Neural cell (in vitro differentiated cells): ENCODE measurements at regions not wholly inside any gene's neighbourhood (a gene's known extent, or its start where the extent isn't known, plus 50 kb on each side); places are given as distances from the start of the nearest gene placed in this dataset.

ENCODE experiments used
- H2AFZ ChIP-seq: fragments of 200-600, 300-800 bp; sonication (generic), shearing (Covaris generic); 2 replicates; pipeline ENCODE4 v1.6.0; 2014; ENCODE audit warnings: low read depth, mild to moderate bottlenecking, antibody characterized with exemption, low read length, moderate library complexity
- H3F3A ChIP-seq: fragments of 200-600 bp; shearing (Covaris generic); 2 replicates; pipeline ENCODE4 v1.6.1; 2016; ENCODE audit warnings: mild to moderate bottlenecking, moderate library complexity, mixed read lengths, antibody characterized with exemption, low read length; ENCODE audit not compliant: insufficient read depth, poor library complexity, severe bottlenecking
- H3K27ac ChIP-seq: fragments of 200-600, 300-800 bp; sonication (generic), shearing (Covaris generic); 2 replicates; pipeline ENCODE4 v1.5.1; 2014; ENCODE audit warnings: mild to moderate bottlenecking, low read length, moderate library complexity
- H3K27me3 ChIP-seq: fragments of 300-800, 200-600 bp; sonication (generic), shearing (Covaris generic); 2 replicates; pipeline ENCODE4 v1.6.0; 2014; ENCODE audit warnings: mild to moderate bottlenecking, low read depth, low read length, moderate library complexity; ENCODE audit not compliant: insufficient read depth
- H3K36me3 ChIP-seq: fragments of 300-800, 200-600 bp; sonication (generic), shearing (Covaris generic); 2 replicates; pipeline ENCODE4 v1.5.1; 2014; ENCODE audit warnings: mild to moderate bottlenecking, antibody characterized with exemption, low read length, moderate library complexity; ENCODE audit not compliant: insufficient read depth
- H3K4me2 ChIP-seq: fragments of 300-800, 200-600 bp; sonication (generic), shearing (Covaris generic); 2 replicates; pipeline ENCODE4 v1.6.0; 2014; ENCODE audit warnings: mild to moderate bottlenecking, low read length
- H3K4me3 ChIP-seq: fragments of 300-800, 200-600 bp; sonication (generic), shearing (Covaris generic); 2 replicates; pipeline ENCODE4 v1.5.1; 2014; ENCODE audit warnings: mild to moderate bottlenecking, low read length, moderate library complexity
- H3K79me2 ChIP-seq: fragments of 200-600 bp; shearing (Covaris generic); replicated peaks from 2 replicates; pipeline ENCODE4 v1.6.0; 2014; ENCODE audit warnings: mild to moderate bottlenecking, low read length, moderate library complexity; ENCODE audit not compliant: insufficient read depth
- H3K9ac ChIP-seq: fragments of 300-800, 200-600 bp; sonication (generic), shearing (Covaris generic); 2 replicates; pipeline ENCODE4 v1.6.1; 2016; ENCODE audit warnings: mild to moderate bottlenecking, low read length, mixed read lengths
- H3K9me2 ChIP-seq: fragments of 200-600 bp; shearing (Covaris generic); 2 replicates; pipeline ENCODE4 v1.6.1; 2016; ENCODE audit warnings: mild to moderate bottlenecking, low read length, mixed read lengths; ENCODE audit not compliant: insufficient read depth
- H3K9me3 ChIP-seq: fragments of 200-600, 300-800 bp; sonication (generic), shearing (Covaris generic); 2 replicates; pipeline ENCODE4 v1.6.1; 2016; ENCODE audit warnings: mild to moderate bottlenecking, mixed run types, low read length, moderate library complexity, mixed read lengths
- H4K20me1 ChIP-seq: fragments of 200-600 bp; shearing (Covaris generic); 2 replicates; pipeline ENCODE4 v1.6.1; 2016; ENCODE audit warnings: mild to moderate bottlenecking, mixed run types; ENCODE audit not compliant: insufficient read depth
- CTCF ChIP-seq: fragments of 450-650 bp; IDR thresholded peaks from 2 replicates; pipeline ENCODE4 v1.5.1; 2014; ENCODE audit warnings: antibody characterized with exemption, mild to moderate bottlenecking, moderate library complexity; ENCODE audit not compliant: poor library complexity, severe bottlenecking
- EP300 ChIP-seq: fragments of 450-650 bp; conservative IDR thresholded peaks from 2 replicates; pipeline ENCODE4 v1.6.1; 2014; ENCODE audit warnings: antibody characterized with exemption, mild to moderate bottlenecking, moderate library complexity; ENCODE audit not compliant: poor library complexity, severe bottlenecking
- EZH2 ChIP-seq: fragments of 200-600, 300-800 bp; shearing (Covaris generic), sonication (generic); IDR thresholded peaks from 2 replicates; pipeline ENCODE4 v1.6.1; 2014; ENCODE audit warnings: antibody characterized with exemption, low read length, borderline replicate concordance, mild to moderate bottlenecking; ENCODE audit not compliant: insufficient read depth, poor library complexity, severe bottlenecking
- MXI1 ChIP-seq: fragments of 450-650 bp; conservative IDR thresholded peaks from 2 replicates; pipeline ENCODE4 v1.6.1; 2014; ENCODE audit warnings: antibody characterized with exemption, mild to moderate bottlenecking; ENCODE audit not compliant: poor library complexity, severe bottlenecking
- POLR2AphosphoS5 ChIP-seq: IDR thresholded peaks from 2 replicates; pipeline ENCODE4 v1.6.1; 2012
- RAD21 ChIP-seq: fragments of 450-650 bp; conservative IDR thresholded peaks from 2 replicates; pipeline ENCODE4 v1.6.1; 2014; ENCODE audit warnings: antibody characterized with exemption, mild to moderate bottlenecking, moderate library complexity
- REST ChIP-seq: IDR thresholded peaks from 2 replicates; pipeline ENCODE4 v1.6.1; 2012; ENCODE audit warnings: borderline replicate concordance
- SMC3 ChIP-seq: fragments of 450-650 bp; conservative IDR thresholded peaks from 2 replicates; pipeline ENCODE4 v1.6.1; 2014; ENCODE audit warnings: antibody characterized with exemption, mild to moderate bottlenecking, moderate library complexity; ENCODE audit not compliant: poor library complexity
- TAF1 ChIP-seq: IDR thresholded peaks from 2 replicates; pipeline ENCODE4 v1.6.1; 2012; ENCODE audit warnings: low read depth

- Histone ChIP-seq H3K4me2 (no peak overlapping the region), H3K9me2 (no peaks in the 10 kb centered on the region), H3K36me3 (no peaks in the 10 kb centered on the region), H3K79me2 (no peaks in the 10 kb centered on the region), H3K4me3 (no peak overlapping the region), H2AFZ (no peak overlapping the region), H3K9ac (no peak overlapping the region), H3K27me3 (no peaks in the 10 kb centered on the region), H3K9me3 (no peaks in the 10 kb centered on the region), H4K20me1 (no peaks in the 10 kb centered on the region), H3K27ac (no peak overlapping the region), H3F3A (no peaks in the 10 kb centered on the region)
- TF ChIP-seq EZH2, result no peak
- TF ChIP-seq POLR2AphosphoS5, result no peak
- TF ChIP-seq RAD21, result no peak
- no peak for TF ChIP-seq SMC3
- no peak for TF ChIP-seq TAF1
- TF ChIP-seq CTCF, result no peak
- no peak for TF ChIP-seq MXI1
- no peak for TF ChIP-seq EP300
- no peak for TF ChIP-seq REST
Measured at GRCh38 chr2:111638274-111638877, 245.6 kb downstream of the ANAPC1 start.

GRCh38 chr2:111640480-111640879 is 243.5 kb downstream of the ANAPC1 start:
- TF ChIP-seq CTCF (no peak), TAF1 (no peak), REST (no peak), MXI1 (no peak), POLR2AphosphoS5 (no peak), SMC3 (no peak), EZH2 (no peak), RAD21 (no peak), EP300 (no peak)
- Histone ChIP-seq H3K36me3 (no peaks in the 10 kb centered on the region), H4K20me1 (no peaks in the 10 kb centered on the region), H3K9ac (no peak overlapping the region), H2AFZ (no peak overlapping the region), H3K79me2 (no peaks in the 10 kb centered on the region), H3K27me3 (no peaks in the 10 kb centered on the region), H3K4me3 (no peak overlapping the region), H3K9me3 (no peaks in the 10 kb centered on the region), H3K9me2 (no peaks in the 10 kb centered on the region), H3K4me2 (no peak overlapping the region), H3K27ac (no peak overlapping the region), H3F3A (no peaks in the 10 kb centered on the region)
